Kidney epithelial cell (primary cell): ENCODE measurements at regions not wholly inside any gene's neighbourhood (a gene's known extent, or its start where the extent isn't known, plus 50 kb on each side); places are given as distances from the start of the nearest gene placed in this dataset.

Experiments
- DNase-seq: peaks from one replicate; pipeline ENCODE4 v3.0.0-alpha.2; 2010; ENCODE audit warnings: low read depth
- H3K27me3 ChIP-seq: 2 replicates; pipeline ENCODE4 v1.6.0; 2011; ENCODE audit warnings: low read length; ENCODE audit not compliant: control insufficient read depth, insufficient read depth
- H3K36me3 ChIP-seq: 2 replicates; pipeline ENCODE4 v1.5.1; 2011; ENCODE audit warnings: low read length; ENCODE audit not compliant: control insufficient read depth, insufficient read depth
- H3K4me3 ChIP-seq: 2 replicates; pipeline ENCODE4 v1.5.1; 2011; ENCODE audit warnings: low read depth, mild to moderate bottlenecking, control low read depth, low read length
- TF ChIP-seq, protein P1 (sequence below): IDR thresholded peaks from 2 replicates; pipeline ENCODE4 v1.5.1; 2011; ENCODE audit warnings: mild to moderate bottlenecking, moderate library complexity, low read length, control low read depth, inconsistent platforms; ENCODE audit not compliant: insufficient read depth, poor library complexity, severe bottlenecking

DNA sequence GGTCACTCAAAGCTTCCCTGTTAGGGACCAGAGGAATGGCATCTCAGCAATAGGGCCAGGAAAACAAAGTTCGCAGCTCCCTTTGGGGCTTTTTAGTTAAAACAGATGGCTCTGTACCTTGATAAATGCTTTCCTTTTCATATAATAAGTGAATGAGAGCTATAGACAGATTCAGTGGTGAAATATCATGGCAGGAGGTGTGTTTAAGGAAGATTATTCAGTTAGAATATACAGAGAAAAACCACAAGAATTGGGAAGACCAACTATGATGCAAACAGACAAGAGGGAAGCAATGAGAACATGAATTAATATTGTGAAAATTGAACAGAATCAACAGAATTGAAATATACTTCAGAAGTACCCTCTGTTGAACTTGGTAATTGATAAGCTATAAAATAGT, 379.4 kb downstream of the PLPP3 start:
- Histone ChIP-seq H3K27me3 (no peaks in the 10 kb centered on the region), H3K36me3 (no peaks in the 10 kb centered on the region), H3K4me3 (no peak overlapping the region)
- TF ChIP-seq, protein P1, sequence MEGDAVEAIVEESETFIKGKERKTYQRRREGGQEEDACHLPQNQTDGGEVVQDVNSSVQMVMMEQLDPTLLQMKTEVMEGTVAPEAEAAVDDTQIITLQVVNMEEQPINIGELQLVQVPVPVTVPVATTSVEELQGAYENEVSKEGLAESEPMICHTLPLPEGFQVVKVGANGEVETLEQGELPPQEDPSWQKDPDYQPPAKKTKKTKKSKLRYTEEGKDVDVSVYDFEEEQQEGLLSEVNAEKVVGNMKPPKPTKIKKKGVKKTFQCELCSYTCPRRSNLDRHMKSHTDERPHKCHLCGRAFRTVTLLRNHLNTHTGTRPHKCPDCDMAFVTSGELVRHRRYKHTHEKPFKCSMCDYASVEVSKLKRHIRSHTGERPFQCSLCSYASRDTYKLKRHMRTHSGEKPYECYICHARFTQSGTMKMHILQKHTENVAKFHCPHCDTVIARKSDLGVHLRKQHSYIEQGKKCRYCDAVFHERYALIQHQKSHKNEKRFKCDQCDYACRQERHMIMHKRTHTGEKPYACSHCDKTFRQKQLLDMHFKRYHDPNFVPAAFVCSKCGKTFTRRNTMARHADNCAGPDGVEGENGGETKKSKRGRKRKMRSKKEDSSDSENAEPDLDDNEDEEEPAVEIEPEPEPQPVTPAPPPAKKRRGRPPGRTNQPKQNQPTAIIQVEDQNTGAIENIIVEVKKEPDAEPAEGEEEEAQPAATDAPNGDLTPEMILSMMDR, result no peak
- no peak for DNase-seq

DNA sequence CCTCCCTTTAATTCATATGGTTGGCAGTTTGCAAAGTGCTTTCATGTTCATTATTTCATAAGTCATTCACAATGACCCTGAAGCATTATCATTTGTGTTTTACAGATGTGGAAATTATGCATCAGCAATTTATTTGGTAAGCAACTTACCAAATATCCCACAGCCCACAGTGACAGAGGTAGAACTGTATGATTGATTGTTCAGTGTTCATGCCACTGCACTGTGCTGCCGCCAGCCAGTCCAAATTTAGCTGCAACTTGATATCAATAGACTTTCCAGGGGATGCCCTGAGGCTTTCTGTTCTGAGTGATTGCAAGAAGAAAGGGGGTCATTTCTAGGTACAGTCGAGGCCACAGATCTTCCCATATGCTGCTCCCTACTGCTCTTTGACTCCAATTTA, 380.3 kb downstream of the PLPP3 start:
- no peak overlapping the region for H3K4me3 ChIP-seq
- TF ChIP-seq, protein P1, result no peak
- no peaks in the 10 kb centered on the region for H3K27me3 ChIP-seq
- H3K36me3 ChIP-seq, result no peaks in the 10 kb centered on the region
- DNase-seq, result no peak

DNA sequence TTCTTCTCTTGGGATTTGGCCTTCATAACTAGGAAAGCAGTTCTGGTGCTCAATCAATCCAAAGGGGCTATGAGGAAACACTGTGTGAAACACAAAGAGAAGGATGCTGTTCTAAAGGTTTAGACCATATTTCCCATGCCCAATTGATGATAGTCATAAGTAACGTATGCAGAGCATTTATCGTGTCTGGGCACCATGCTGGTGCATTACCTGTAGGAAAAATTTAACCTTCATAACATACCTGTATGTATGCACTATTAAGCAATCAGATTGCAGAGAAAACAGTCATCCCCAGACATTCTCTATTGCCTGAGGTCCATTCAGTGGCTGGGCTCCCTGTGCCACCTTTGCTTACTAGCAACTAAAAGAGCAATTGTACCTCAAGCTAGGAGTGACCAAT, 381.4 kb downstream of the PLPP3 start:
- no peaks in the 10 kb centered on the region for H3K36me3 ChIP-seq
- TF ChIP-seq, protein P1, result no peak
- H3K4me3 ChIP-seq, result no peak overlapping the region
- no peak for DNase-seq
- H3K27me3 ChIP-seq, result no peaks in the 10 kb centered on the region

DNA sequence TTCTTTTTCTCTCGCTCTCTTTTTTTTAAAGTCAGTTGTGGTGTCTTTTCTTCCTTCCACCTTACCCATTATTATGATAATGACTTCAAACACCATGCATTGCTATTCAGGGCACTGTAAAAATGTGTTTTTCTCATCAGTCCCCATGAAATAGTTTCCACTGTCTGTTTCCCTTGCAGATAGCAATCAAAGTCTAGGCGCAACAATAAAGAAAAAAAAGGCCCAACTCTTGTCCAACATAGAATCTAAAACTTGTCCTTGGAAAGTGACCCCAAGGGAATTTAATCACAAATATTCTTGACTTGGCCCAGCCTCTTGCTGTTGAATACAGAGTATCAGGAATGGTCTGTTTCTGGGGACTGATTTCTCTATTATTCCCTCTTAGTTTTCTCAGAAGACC, 382.5 kb downstream of the PLPP3 start:
- DNase-seq, result no peak
- TF ChIP-seq, protein P1, result no peak
- no peak overlapping the region for H3K4me3 ChIP-seq
- no peaks in the 10 kb centered on the region for H3K36me3 ChIP-seq
- H3K27me3 ChIP-seq, result no peaks in the 10 kb centered on the region

DNA sequence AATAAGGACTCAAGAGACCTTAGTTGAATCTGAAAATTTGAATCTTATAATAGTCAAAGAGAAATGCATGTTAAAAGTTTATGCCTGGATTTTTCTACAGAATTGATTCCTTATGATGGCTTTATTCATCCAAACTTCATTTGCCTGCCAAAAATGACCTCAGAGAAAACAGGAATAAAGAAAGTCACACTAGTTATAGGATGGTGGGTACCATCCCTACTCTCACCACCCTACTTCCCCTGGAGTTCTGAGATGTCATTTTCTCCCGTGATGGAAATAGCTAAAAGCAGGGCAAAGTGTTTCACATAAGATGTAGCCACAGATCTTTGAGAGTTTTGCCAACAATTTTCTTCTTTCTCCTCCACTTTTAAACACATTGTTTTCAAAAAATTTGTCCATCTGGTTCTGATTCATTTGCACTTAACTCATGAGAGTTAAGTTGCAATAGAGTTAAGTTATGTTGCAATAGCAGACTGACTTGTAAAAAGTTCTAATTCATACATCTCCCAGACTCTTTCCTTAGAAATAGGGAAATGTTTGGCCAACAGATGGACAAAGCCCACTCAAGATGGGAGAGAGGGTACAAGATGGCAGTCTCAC, 384.6 kb downstream of the PLPP3 start:
- H3K36me3 ChIP-seq, result no peaks in the 10 kb centered on the region

More for the DNA sequence above, 384.6 kb downstream of the PLPP3 start:
- Histone ChIP-seq H3K27me3 (no peaks in the 10 kb centered on the region), H3K4me3 (no peak overlapping the region)
- TF ChIP-seq, protein P1, result no peak
- no peak for DNase-seq
